NB4 (cell line): ENCODE measurements at regions not wholly inside any gene's neighbourhood (a gene's known extent, or its start where the extent isn't known, plus 50 kb on each side); places are given as distances from the start of the nearest gene placed in this dataset.

Experiments used
- MAX ChIP-seq: IDR thresholded peaks from 2 replicates; pipeline ENCODE4 v1.6.1; 2011; ENCODE audit warnings: low read depth, low read length
- MYC ChIP-seq: IDR thresholded peaks from 2 replicates; pipeline ENCODE4 v1.6.1; 2011; ENCODE audit warnings: low read depth, low read length
- POLR2A ChIP-seq: IDR thresholded peaks from 2 replicates; pipeline ENCODE4 v1.6.1; 2011; ENCODE audit warnings: mild to moderate bottlenecking; ENCODE audit not compliant: insufficient read length; ENCODE audit errors: extremely low read depth
- TF ChIP-seq, protein P1 (sequence below): IDR thresholded peaks from one replicate; pipeline ENCODE4 v1.5.1; 2012; ENCODE audit warnings: low read depth, low read length

- TF ChIP-seq, protein P1, sequence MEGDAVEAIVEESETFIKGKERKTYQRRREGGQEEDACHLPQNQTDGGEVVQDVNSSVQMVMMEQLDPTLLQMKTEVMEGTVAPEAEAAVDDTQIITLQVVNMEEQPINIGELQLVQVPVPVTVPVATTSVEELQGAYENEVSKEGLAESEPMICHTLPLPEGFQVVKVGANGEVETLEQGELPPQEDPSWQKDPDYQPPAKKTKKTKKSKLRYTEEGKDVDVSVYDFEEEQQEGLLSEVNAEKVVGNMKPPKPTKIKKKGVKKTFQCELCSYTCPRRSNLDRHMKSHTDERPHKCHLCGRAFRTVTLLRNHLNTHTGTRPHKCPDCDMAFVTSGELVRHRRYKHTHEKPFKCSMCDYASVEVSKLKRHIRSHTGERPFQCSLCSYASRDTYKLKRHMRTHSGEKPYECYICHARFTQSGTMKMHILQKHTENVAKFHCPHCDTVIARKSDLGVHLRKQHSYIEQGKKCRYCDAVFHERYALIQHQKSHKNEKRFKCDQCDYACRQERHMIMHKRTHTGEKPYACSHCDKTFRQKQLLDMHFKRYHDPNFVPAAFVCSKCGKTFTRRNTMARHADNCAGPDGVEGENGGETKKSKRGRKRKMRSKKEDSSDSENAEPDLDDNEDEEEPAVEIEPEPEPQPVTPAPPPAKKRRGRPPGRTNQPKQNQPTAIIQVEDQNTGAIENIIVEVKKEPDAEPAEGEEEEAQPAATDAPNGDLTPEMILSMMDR: no peak
- TF ChIP-seq POLR2A (no peak), MYC (no peak), MAX (no peak)
Observed at GRCh38 chr4:19177616-19178015, 1074.1 kb upstream of the SLIT2 start.
